HG03439 (cell line): ENCODE measurements at regions not wholly inside any gene's neighbourhood (a gene's known extent, or its start where the extent isn't known, plus 50 kb on each side); places are given as distances from the start of the nearest gene placed in this dataset.
"Not testable (repeated sequence)": the region's sequence is repeated elsewhere in the genome, so short reads cannot be mapped to it uniquely, and the experiment has no call there.

ENCODE experiments used
- ATAC-seq: cut with Tn5 transposase; IDR thresholded peaks from one replicate; pipeline ENCODE4 v1.9.1; 2021; ENCODE audit warnings: mild to moderate bottlenecking, moderate library complexity; ENCODE audit not compliant: unreplicated experiment

- no peak for ATAC-seq
These were observed 243.5 kb upstream of the FGF13 start for GRCh38 chrX:138954976-138955375.

GRCh38 chrX:138946926-138947325, 235.4 kb upstream of the FGF13 start:
- no peak for ATAC-seq

GRCh38 chrX:138945219-138945618, 233.7 kb upstream of the FGF13 start:
- ATAC-seq, result no peak

DNA sequence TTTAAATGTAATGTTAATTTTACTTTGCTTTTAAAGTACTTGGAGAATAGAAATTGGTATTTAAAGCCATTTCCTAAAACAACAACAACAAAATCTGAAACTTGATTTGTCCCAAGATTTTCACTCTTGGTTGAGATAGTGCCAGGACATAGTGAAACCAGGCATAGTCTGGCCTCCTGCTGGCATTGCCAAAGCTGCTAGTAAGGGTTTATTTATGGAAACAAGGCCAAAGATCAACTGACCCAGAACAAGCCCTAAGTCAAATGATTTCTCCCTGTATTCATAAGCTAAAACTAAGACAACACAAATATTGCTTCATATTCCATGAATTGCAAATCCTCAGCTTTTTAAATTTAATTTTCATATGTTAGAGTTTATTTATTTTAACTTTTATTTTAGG, 227.5 kb upstream of the FGF13 start:
- ATAC-seq, result no peak

DNA sequence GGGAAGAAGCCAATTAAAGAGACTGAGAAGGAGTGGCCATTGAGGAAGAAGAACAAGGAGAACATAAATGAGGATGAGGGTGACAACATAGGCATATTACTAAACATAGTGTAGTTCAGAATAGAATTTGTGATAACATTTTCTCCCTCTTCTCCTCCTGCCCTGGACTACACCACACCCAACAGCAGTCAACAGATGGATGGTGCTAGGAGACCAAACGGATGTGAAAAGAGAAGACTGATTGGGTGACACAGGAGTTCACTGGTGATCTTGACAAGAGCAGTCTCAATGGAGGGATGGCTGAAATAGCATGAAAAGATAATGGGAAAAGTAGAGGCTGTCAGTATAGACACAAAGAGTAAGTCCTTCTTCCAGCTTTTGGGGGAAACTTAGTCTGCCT, 226.5 kb upstream of the FGF13 start:
- ATAC-seq, result no peak

- no peak for ATAC-seq
These were observed 219.7 kb upstream of the FGF13 start for GRCh38 chrX:138931212-138931611.

DNA sequence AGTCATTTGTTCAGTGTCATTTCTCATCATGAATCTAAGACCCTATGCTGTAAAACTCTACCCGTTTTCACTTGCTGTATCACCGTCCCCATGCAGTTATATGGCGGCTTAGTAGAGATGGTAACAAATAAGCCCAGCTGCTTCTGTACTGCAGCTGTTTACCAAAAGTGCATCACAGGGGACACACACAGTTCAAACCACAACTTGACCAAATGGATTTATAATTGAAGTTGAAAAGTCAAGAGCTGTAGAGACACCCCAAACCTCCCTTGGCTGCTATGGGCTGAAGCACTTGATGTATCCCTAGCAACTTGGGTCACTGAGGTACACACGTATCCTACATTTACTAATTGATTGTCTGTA, 219.0 kb upstream of the FGF13 start:
- ATAC-seq, result no peak

- ATAC-seq, result no peak
These were observed 218.5 kb upstream of the FGF13 start for GRCh38 chrX:138929926-138930582.

DNA sequence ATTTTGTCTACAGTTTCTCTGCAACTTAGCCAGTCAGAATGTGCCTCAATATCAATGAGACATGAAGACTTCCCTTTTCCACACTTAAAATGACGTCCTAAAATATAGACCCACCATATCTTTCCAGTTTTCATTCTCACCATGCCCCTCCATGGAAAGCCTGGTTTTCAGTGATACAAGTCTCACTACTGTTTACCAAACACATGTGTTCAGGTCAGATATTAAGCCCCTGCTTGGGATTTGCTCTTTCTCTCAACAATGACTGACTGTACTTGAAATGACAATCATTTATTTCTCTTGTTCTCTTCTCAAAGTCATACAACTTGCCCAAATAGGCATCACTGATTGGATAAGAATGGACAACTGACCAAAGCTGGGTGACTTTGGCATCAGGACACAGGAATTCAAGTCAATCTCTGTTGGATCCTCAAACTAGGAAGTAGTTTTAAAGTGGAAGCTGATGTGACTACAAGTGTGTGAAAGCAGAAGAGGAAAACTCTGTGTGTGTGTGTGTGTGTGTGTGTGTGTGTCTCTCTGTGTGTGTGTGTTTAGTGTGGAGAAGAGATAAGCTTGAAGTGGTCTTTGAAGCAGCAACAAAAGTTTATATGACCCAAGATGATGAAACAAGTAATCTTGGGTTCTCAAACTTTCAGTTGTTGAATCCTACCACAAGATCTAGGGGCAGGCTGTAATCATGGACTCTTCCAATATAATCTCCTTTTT, 217.4 kb upstream of the FGF13 start:
- no peak for ATAC-seq

DNA sequence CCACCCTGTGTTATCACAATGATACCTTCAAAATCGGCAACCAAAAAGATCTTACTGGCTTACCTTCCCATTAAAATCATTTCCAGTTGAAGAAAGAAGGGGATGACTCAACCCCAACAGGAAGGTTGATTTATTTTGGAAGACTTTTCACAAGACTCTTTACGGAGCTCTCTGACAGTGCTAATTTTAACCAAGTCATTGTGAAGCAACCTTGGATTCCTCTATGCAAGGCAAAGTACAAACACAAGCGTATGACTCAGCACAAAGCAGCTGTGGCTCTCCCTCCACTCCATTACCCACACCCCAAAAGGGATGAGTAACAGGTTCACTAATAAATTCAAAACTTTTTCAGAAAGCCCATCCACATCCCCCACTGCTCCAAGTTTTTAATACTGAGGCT, 213.8 kb upstream of the FGF13 start:
- ATAC-seq, result no peak

GRCh38 chrX:138923805-138924204, 212.3 kb upstream of the FGF13 start:
- no peak for ATAC-seq

- ATAC-seq, result no peak
These were observed 209.5 kb upstream of the FGF13 start for GRCh38 chrX:138921031-138921430.

DNA sequence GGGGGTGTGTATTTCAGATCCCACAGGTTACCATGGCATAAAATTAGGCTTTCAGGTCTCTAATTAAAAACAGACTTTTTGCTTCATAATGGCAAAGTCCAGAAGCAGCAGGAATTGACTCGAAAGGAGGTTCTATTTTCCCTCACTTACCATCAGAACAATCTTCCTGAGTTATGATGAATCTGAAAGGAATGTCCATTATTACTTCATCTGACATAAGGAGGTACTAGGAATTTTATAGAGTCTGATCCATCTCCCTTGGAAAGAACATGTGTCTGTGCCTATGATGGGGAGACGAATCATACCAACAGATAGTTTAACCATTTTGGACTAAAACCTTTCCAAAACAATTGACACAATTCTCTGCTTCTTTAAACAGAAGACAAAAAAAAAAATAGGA, 206.3 kb upstream of the FGF13 start:
- ATAC-seq, result no peak

- ATAC-seq, result no peak
These were observed 203.2 kb upstream of the FGF13 start for GRCh38 chrX:138914767-138915166.

DNA sequence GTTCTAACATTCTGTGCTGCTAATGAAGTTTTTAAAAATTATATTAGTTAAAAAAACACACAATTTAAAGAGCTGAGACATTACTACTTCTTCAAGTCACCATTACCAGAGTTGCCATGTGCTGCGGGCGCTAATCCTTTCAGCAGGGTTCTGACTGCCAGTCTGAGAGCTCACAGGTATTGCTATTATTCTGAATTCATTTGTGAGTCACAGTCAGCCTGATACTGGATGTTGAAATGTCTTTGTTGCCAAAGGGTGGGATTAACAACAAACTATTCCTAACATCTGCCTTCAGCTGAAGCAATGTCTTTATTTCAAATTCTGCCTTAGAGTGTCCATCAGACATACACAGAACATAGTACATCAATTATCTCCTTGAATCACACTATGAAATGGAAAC, 197.1 kb upstream of the FGF13 start:
- ATAC-seq, result no peak

DNA sequence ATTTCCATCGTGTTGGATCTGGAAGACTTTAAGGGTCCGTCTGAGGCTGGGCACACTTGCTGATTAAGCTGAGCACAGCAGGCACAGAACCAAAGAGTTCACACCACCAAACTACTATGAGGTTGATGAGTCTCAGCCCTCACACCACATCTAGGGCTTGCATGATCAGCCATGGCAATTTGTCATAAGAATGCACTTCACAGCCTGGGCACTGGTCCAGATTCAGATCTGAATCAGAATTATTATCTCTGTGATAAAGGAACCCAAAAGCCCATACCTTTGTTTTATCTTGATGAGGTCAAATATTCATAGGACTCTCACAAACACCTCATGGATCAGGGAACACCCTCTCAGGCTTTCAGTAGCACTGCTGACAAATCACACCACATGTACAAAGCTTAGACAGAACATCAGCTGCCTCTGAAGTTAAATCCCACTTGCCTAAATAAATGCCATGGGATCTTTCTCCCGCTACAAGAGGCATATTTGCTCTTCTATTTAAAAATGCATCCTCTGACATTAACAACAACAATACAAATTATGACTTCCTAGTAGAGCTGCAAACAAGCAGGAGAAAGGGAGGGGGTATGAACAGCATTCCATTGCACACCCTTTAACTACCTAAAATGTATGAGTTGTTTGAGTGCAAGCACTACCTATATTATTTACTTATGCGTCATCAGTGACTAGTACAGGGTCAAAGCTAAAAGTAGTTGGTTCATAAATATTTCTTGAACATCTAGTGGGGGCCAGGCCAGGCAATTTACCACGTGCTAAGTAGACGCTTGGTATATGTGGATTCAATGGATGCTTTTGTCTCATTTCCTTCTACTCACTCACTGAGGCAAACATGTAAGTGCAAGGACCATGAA, 186.3 kb upstream of the FGF13 start:
- no peak for ATAC-seq

- no peak for ATAC-seq
These were observed 179.0 kb upstream of the FGF13 start for GRCh38 chrX:138890491-138890890.

DNA sequence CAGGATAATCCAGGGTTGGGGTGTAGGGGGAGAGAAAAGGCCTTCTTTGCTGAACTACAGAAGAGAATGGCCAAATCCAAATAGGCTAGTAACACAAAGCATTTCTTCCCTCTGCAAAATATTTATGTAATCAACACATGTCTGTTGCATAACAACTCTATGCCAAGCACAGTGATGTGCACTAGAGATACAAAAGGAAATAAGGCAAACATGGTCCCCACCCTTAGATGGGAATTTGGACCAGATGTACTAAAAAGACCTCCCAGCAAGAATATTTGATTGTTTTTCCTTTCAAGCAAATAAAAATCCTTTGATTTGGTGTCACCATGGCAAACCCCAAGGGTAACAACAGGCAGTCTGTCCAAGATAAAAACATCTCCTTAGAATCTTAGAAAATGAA, 177.6 kb upstream of the FGF13 start:
- ATAC-seq, result no peak

- ATAC-seq, result no peak
These were observed 175.3 kb upstream of the FGF13 start for GRCh38 chrX:138886769-138887168.

DNA sequence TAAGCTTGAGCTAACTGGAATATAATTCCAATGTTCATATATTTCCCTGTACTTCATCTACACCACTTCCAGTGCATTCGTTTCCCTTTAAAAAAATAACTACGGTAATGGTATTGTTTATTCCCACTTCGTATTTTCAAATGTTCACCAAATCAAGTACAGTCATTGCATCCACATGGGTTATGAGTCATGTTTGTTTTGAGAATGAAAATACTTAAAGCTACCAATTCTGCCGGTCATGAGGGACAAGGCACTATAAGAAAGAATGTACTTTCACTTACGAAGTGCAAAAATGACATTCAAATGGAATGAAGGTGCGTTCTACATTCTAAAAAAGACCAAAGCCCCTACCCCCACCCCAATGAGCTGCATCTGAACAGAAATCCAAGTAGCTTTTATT, 174.4 kb upstream of the FGF13 start:
- ATAC-seq, result no peak

DNA sequence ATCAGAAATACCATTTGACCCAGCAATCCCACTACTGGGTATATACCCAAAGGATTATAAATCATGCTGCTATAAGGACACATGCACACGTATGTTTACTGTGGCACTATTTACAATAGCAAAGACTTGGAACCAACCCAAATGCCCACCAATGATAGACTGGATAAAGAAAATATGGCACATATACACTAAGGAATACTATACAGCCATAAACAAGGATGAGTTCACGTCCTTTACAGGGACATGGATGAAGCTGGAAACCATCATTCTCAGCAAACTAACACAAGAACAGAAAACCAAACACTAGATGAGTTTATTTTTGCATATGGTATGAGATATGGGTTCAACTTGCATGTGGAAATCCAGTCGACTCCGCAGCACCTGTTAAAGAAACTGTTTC, 168.8 kb upstream of the FGF13 start:
- ATAC-seq, result not testable (repeated sequence)

DNA sequence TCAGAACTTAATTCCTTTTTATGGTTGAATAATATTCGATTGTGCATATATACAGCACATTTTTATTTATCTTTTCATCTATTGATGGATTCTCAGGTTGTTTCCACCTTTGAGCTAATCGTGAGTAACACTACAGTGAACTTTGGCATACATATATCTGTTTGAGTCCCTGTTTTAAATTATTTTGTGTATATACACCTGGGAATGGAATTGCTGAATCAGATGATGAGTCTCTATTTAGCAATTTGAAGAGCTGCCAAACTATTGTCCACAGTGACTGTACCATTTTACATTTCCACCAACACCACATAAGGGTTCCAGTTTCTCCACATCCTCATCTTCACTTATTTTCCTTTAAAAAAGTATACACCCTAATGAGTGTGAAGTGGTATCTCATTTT, 166.2 kb upstream of the FGF13 start:
- ATAC-seq, result no peak
